ENCODE measurements at regions not wholly inside any gene's neighbourhood (a gene's known extent, or its start where the extent isn't known, plus 50 kb on each side); places are given as distances from the start of the nearest gene placed in this dataset.
"Not testable (repeated sequence)": the region's sequence is repeated elsewhere in the genome, so short reads cannot be mapped to it uniquely, and the experiment has no call there.

DNA sequence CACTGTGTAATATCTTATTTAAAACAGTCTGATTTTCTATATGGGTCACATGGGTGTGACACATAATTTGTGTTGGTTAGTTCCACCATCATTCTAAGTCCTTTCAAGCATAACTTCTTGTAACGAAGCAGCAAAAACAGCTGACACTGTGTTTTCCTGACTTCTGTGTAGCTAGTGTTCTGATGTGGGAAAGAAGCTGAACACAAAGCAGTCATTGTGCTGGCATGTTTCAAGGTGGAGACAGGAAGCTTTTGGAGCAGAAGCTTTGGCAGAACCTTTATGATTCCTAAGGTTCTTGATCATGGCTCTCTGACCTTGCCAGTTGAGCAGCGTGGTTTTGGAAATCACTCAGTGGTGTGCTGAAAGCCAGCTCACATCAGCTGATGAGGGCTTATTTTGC is 351.7 kb upstream of the MDGA2 start:
- H3K27ac ChIP-seq (ENCODE audit: low read depth in 2 of 2, low read length in 1 of 2) = no peak overlapping the region
- DNase-seq = no peak
- H3K9ac ChIP-seq = no peak overlapping the region
- H3K9me2 ChIP-seq = no peaks in the 10 kb centered on the region
- TF ChIP-seq NRF1 (IDR thresholded peaks at IDR 0.05; ENCODE audit: low read depth, low read length) = no peak
- TF ChIP-seq, protein P1, sequence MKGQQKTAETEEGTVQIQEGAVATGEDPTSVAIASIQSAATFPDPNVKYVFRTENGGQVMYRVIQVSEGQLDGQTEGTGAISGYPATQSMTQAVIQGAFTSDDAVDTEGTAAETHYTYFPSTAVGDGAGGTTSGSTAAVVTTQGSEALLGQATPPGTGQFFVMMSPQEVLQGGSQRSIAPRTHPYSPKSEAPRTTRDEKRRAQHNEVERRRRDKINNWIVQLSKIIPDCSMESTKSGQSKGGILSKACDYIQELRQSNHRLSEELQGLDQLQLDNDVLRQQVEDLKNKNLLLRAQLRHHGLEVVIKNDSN (IDR thresholded peaks at IDR 0.05; ENCODE audit: borderline replicate concordance, low read depth) = no peak
- TF ChIP-seq, protein P2, sequence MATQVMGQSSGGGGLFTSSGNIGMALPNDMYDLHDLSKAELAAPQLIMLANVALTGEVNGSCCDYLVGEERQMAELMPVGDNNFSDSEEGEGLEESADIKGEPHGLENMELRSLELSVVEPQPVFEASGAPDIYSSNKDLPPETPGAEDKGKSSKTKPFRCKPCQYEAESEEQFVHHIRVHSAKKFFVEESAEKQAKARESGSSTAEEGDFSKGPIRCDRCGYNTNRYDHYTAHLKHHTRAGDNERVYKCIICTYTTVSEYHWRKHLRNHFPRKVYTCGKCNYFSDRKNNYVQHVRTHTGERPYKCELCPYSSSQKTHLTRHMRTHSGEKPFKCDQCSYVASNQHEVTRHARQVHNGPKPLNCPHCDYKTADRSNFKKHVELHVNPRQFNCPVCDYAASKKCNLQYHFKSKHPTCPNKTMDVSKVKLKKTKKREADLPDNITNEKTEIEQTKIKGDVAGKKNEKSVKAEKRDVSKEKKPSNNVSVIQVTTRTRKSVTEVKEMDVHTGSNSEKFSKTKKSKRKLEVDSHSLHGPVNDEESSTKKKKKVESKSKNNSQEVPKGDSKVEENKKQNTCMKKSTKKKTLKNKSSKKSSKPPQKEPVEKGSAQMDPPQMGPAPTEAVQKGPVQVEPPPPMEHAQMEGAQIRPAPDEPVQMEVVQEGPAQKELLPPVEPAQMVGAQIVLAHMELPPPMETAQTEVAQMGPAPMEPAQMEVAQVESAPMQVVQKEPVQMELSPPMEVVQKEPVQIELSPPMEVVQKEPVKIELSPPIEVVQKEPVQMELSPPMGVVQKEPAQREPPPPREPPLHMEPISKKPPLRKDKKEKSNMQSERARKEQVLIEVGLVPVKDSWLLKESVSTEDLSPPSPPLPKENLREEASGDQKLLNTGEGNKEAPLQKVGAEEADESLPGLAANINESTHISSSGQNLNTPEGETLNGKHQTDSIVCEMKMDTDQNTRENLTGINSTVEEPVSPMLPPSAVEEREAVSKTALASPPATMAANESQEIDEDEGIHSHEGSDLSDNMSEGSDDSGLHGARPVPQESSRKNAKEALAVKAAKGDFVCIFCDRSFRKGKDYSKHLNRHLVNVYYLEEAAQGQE (IDR thresholded peaks at IDR 0.05; ENCODE audit: low read depth, low read length) = no peak
- H2AFZ ChIP-seq (ENCODE audit: low read depth) = no peak overlapping the region
- H4K20me1 ChIP-seq (ENCODE audit: insufficient read depth) = no peaks in the 10 kb centered on the region
- no peaks in the 10 kb centered on the region for H3K27me3 ChIP-seq (ENCODE audit: insufficient read depth)
- 47% methylated on average over 2 of the region's 2 CpGs for WGBS (ENCODE audit: low lambda C conversion rate)
- H3K36me3 ChIP-seq (replicated peaks in 1 of 2; ENCODE audit: control insufficient read depth in 1 of 2, insufficient read depth in 2 of 2, low read length in 1 of 2) = no peaks in the 10 kb centered on the region
- no peaks in the 10 kb centered on the region for H3F3A ChIP-seq (replicated peaks; ENCODE audit: insufficient read depth)
- H3K9me3 ChIP-seq = no peaks in the 10 kb centered on the region
- H3K4me2 ChIP-seq = no peak overlapping the region
- H3K79me2 ChIP-seq (ENCODE audit: insufficient read depth) = no peaks in the 10 kb centered on the region
- ChIA-PET CTCF (no interaction called here), POLR2A (no interaction called here)
- no peak overlapping the region for H3K4me3 ChIP-seq (ENCODE audit: low read depth in 2 of 2, low read length in 1 of 2)
- H3K4me1 ChIP-seq (ENCODE audit: control insufficient read depth in 1 of 2, insufficient read depth in 2 of 2, low read depth in 1 of 2, low read length in 1 of 2) = no peaks in the 10 kb centered on the region

DNA sequence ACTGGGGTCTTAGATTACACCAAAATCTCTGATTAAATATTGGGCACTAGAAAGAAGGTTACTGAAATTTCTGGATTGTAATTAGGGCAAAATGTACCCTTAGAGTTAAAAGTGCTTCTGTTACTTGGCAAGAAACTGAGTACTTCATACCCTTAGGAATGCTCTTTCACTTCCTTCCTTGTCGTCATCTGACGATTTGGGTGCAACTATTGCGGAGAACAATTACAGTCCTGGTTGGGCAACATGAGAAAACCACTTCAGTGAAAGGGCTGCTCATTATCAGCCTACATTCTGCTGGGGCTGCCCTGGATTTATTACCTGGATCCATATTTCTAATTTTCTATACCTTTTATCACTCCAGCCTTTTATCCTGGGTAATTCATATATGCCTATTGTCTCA is 348.5 kb upstream of the MDGA2 start:
- whole genome bisulfite sequencing (ENCODE audit: low lambda C conversion rate) = 32% methylated on average over 3 of the region's 3 CpGs
- Histone ChIP-seq H3K36me3 (replicated peaks in 1 of 2; ENCODE audit: control insufficient read depth in 1 of 2, insufficient read depth in 2 of 2, low read length in 1 of 2) (no peaks in the 10 kb centered on the region), H3F3A (replicated peaks; ENCODE audit: insufficient read depth) (no peaks in the 10 kb centered on the region), H3K4me3 (ENCODE audit: low read depth in 2 of 2, low read length in 1 of 2) (no peak overlapping the region), H3K9me3 (no peaks in the 10 kb centered on the region), H3K79me2 (ENCODE audit: insufficient read depth) (no peaks in the 10 kb centered on the region), H4K20me1 (ENCODE audit: insufficient read depth) (no peaks in the 10 kb centered on the region), H3K9ac (no peak overlapping the region), H3K27me3 (ENCODE audit: insufficient read depth) (no peaks in the 10 kb centered on the region), H3K4me1 (ENCODE audit: control insufficient read depth in 1 of 2, insufficient read depth in 2 of 2, low read depth in 1 of 2, low read length in 1 of 2) (no peaks in the 10 kb centered on the region), H2AFZ (ENCODE audit: low read depth) (no peak overlapping the region), H3K9me2 (no peaks in the 10 kb centered on the region), H3K4me2 (no peak overlapping the region), H3K27ac (ENCODE audit: low read depth in 2 of 2, low read length in 1 of 2) (no peak overlapping the region)
- ChIA-PET POLR2A (no interaction called here), CTCF (no interaction called here)
- DNase-seq = no peak
- no peak for TF ChIP-seq JUND (IDR thresholded peaks at IDR 0.05)
- TF ChIP-seq RXRA (IDR thresholded peaks at IDR 0.05; ENCODE audit: borderline replicate concordance, low read depth) = no peak
- no peak for TF ChIP-seq GABPA (IDR thresholded peaks at IDR 0.05; ENCODE audit: low read depth)
- TF ChIP-seq, protein P3, sequence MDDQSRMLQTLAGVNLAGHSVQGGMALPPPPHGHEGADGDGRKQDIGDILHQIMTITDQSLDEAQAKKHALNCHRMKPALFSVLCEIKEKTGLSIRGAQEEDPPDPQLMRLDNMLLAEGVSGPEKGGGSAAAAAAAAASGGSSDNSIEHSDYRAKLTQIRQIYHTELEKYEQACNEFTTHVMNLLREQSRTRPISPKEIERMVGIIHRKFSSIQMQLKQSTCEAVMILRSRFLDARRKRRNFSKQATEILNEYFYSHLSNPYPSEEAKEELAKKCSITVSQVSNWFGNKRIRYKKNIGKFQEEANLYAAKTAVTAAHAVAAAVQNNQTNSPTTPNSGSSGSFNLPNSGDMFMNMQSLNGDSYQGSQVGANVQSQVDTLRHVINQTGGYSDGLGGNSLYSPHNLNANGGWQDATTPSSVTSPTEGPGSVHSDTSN (IDR thresholded peaks at IDR 0.05) = no peak
- no peak for TF ChIP-seq FOXJ3 (CRISPR knock-in tag; IDR thresholded peaks at IDR 0.05)
- TF ChIP-seq, protein P4, sequence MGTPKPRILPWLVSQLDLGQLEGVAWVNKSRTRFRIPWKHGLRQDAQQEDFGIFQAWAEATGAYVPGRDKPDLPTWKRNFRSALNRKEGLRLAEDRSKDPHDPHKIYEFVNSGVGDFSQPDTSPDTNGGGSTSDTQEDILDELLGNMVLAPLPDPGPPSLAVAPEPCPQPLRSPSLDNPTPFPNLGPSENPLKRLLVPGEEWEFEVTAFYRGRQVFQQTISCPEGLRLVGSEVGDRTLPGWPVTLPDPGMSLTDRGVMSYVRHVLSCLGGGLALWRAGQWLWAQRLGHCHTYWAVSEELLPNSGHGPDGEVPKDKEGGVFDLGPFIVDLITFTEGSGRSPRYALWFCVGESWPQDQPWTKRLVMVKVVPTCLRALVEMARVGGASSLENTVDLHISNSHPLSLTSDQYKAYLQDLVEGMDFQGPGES (IDR thresholded peaks at IDR 0.05; ENCODE audit: low read depth, low read length) = no peak
- no peak for TF ChIP-seq FOXM1 (IDR thresholded peaks at IDR 0.05; ENCODE audit: low read depth)
- no peak for TF ChIP-seq TEAD4 (IDR thresholded peaks at IDR 0.05; ENCODE audit: borderline replicate concordance, insufficient read depth)
- no peak for TF ChIP-seq YY1 (IDR thresholded peaks at IDR 0.05; ENCODE audit: low read depth)
- TF ChIP-seq, protein P5, sequence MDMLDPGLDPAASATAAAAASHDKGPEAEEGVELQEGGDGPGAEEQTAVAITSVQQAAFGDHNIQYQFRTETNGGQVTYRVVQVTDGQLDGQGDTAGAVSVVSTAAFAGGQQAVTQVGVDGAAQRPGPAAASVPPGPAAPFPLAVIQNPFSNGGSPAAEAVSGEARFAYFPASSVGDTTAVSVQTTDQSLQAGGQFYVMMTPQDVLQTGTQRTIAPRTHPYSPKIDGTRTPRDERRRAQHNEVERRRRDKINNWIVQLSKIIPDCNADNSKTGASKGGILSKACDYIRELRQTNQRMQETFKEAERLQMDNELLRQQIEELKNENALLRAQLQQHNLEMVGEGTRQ (IDR thresholded peaks at IDR 0.05; ENCODE audit: borderline replicate concordance, low read depth, low read length) = no peak
- TF ChIP-seq EP300 (IDR thresholded peaks at IDR 0.05; ENCODE audit: borderline replicate concordance in 1 of 2, low read depth in 1 of 2, low read length in 1 of 2) = no peak
- TF ChIP-seq POLR2AphosphoS5 (IDR thresholded peaks at IDR 0.05; ENCODE audit: low read depth, low read length) = no peak

DNA sequence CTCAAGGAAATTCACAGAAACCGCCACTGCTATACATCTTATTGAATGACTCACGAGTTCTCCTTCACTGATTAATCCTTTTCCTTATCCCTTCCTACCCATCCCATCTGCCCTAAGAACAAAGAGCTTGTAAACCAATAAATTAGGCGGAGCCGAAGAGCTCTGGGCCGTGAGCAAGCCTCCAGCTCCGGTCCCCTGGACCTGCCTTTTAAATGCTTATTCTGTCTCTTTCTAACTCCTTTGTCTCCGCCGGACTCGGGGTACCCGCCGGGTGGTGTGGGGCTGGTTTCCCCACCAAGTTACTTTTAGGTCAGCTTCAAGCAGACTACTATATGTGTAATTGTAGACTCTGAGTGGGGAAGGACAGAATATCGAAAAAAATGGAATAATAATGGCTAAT is 336.1 kb upstream of the MDGA2 start:
- H3K27ac ChIP-seq (ENCODE audit: low read depth in 2 of 2, low read length in 1 of 2); H3K4me3 ChIP-seq (ENCODE audit: low read depth in 2 of 2, low read length in 1 of 2); DNase-seq; H3K79me2 ChIP-seq (ENCODE audit: insufficient read depth); H3K9ac ChIP-seq; H3K36me3 ChIP-seq (replicated peaks in 1 of 2; ENCODE audit: control insufficient read depth in 1 of 2, insufficient read depth in 2 of 2, low read length in 1 of 2); H3K27me3 ChIP-seq (ENCODE audit: insufficient read depth); H3F3A ChIP-seq (replicated peaks; ENCODE audit: insufficient read depth); CTCF ChIA-PET; H3K4me2 ChIP-seq; POLR2A ChIA-PET; H4K20me1 ChIP-seq (ENCODE audit: insufficient read depth); H3K9me3 ChIP-seq; H3K9me2 ChIP-seq; H3K4me1 ChIP-seq (ENCODE audit: control insufficient read depth in 1 of 2, insufficient read depth in 2 of 2, low read depth in 1 of 2, low read length in 1 of 2); H2AFZ ChIP-seq (ENCODE audit: low read depth): not testable (repeated sequence)
- WGBS (ENCODE audit: low lambda C conversion rate) = 47% methylated on average over 12 of the region's 12 CpGs

All from SK-N-SH (cell line).